ENCODE measurements at regions not wholly inside any gene's neighbourhood (a gene's known extent, or its start where the extent isn't known, plus 50 kb on each side); places are given as distances from the start of the nearest gene placed in this dataset.
"Not testable (repeated sequence)": the region's sequence is repeated elsewhere in the genome, so short reads cannot be mapped to it uniquely, and the experiment has no call there.

DNA sequence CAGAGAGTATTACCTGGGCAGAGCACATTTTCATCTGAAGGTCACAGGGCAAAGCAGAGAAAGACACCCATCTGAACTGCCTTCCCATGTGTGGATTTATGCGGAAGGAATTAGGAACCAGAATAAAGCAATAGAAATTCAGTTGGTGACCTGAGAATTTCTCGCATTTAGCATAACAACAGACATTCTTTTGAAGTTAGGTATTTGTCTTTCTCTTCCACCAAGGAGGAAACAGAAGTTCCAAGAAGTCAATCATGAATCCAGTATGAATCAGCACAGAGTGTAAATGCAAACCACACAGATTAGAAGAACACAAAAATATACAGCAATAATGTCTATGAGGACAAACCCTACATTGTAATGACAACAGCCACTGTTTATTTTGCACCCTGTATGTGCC lies 515.2 kb upstream of the BRINP1 start:
- DNase-seq: no peak

DNA sequence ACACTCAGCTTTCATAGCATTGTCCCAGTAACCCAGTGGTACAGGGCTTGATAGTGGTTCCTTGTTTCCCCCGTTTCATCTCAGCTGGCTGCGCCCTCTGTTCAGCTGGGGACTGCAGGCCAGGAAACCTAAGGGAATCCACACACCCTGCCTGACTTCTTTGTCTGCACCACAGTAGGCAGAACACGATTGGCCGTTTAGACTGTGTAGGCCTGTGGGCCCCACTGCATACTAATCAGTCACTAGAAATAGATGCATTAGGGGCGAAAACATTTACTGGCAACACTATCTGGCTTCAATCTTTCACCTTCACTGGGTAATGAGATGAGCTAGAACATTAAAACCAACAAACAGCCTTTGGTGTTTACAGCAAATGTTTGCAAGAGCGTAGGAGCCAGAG lies 512.7 kb upstream of the BRINP1 start:
- no peak for DNase-seq

DNA sequence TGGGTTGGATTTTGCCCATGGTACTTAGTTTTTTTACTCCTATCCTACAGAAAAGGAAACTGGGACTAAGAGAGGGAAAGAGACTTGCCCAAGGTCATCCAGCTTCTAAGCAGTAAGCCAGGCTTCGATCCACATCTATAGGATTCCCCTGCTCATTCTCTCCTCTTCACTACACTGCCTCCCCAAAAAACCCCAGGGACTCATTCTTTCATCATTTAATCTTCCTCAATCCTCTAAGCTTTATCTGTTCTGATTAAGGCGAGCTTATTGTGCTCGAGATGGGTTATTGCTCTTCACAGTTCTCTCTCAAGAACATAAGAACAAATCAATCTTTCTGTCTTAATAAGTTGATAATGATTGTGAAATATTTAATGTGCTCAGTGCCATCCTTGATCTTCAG lies 511.1 kb upstream of the BRINP1 start:
- DNase-seq: no peak

DNA sequence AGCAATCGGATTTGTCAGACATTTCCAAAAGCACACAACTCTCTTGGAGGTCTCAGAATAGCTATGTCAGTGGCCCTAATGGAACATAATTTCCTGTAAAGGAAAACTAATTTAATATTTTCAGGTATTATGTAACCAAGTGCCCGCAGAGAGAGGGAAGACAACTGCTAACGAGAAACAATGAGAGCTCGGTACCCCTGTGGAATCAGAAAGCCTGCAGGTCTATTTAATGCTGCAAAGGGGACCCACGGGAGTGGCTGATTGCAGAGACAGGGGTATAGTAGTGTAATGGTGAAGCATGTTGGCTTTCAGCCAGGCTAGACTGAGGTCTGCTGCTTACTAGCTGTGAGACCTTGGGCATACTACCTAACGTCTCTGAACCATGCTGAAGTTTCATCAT lies 508.1 kb upstream of the BRINP1 start:
- DNase-seq: no peak

DNA sequence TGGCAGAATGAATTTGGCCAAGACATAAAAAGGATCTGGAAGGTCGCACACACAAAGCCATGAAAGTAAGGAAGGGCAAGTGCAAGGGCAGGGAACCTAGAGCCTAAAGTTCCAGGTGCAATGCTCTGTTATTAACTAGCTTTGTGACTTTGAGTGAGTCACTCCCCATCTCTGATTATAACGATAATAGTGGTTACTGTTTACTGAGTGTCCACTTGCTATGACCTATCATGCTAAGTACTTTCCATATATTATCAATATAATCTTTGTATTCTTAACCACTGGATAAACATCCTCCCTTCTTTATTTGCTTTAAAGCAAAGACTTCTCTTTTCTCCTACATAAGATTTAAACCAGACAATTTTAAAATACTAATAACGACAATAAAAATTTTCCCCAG lies 504.6 kb upstream of the BRINP1 start:
- DNase-seq: no peak

DNA sequence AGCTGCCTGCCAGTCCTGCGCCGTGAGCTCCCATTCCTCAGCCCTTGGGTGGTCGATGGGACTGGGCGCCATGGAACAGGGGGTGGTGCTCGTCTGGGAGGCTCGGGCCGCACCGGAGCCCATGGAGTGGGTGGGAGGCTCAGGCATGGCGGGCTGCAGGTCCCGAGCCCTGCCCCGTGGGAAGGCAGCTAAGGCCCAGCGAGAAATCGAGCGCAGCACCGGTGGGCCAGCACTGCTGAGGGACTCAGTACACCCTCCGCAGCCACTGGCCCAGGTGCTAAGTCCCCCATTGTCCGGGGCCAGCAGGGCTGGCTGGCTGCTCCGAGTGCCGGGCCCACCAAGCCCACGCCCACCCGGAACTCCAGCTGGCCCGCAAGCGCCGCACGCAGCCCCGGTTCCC lies 501.0 kb upstream of the BRINP1 start:
- not testable (repeated sequence) for DNase-seq

DNA sequence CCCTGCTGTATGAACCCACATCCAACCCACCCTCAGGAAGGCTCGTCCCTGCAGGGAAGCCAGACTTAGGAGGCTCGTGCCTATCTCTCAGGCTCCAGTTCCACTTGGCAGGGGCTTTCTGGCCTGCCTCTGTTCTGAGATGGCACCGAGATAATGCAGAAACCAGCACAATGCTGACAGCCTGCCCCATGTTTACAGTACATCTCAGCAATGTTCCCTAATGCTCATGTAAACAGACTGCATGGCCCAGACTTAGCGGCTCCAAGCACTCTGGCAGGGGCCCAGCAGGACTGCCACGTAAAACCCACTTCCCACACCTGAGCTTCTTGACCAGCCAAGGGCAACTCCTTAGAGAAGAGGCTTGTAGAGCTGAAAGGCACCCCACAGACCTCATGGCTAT lies 499.5 kb upstream of the BRINP1 start:
- no peak for DNase-seq

DNA sequence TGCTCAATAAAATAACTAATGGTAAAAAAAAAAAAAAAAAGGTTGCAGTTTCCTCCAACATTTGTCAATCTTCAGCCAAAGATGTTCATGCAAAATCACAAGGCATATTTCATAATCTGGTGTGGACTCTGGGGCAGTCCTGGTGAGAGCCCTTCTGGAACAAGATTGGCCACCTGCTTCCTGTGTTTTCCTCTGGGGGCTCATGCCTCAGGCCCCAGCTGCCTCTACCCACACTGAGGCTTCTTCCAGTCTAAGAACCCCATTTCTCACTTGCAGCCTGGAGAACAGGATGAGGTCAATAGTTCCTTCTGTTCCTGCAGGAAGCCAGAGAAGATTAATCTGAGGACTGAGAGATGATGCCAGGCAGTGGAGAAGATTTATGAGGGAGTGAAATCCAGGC lies 492.6 kb upstream of the BRINP1 start:
- no peak for DNase-seq

DNA sequence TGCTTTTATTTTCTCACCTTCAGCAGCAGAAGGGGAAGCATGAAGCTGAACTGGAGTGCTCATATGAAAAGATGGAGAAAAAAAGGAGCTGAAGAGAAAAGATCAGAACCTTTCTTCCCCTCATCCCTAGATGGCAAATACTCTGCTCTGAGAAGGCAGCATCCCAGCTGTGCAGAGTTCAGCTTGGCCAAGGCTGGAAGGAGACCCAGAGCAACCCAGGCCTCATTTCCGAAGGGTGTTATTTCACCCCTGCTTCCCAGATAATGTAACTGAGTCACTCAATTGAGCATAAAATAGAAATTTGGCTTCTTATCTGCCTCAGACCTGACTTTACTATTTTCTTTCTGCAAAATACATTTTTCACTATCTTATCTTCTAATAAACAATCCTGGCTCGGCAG lies 489.9 kb upstream of the BRINP1 start:
- DNase-seq: no peak

DNA sequence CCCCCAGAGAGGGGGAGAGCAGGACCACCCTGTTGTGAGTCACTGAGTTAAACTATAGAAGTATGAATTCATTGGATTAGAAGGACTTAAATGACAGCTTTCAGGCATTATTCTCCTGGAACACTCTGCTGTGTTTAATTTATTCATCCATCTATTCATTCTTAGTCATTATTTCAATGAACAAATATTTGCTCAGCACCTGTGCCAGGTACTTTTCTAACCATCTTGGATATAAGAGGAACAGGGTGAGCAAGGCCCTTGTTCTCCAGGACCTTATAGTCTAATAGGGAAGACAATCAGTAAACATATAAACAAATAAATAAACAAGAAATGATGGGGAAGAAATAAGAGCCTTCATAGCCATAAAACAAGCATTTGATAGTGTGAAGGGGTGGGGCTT lies 483.9 kb upstream of the BRINP1 start:
- no peak for DNase-seq

DNA sequence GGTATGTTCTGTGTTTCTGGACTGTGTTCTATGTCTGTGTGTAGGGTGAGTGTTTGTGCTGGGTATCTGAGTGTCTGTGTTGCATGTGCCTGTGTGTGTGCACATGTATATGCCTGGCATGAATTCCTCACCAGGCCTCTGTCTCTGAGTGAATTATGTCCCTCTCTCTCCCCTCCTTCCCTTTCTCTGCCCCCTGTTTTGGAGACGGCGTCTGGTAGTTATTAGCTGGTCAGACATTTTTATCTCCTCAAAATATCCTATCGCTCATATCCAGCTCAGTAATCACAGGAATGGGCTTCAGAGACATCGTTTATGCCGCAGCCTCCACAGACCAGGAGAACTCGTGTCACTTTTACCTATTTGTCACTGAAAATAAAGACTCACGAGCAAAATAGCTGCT lies 483.2 kb upstream of the BRINP1 start:
- no peak for DNase-seq

DNA sequence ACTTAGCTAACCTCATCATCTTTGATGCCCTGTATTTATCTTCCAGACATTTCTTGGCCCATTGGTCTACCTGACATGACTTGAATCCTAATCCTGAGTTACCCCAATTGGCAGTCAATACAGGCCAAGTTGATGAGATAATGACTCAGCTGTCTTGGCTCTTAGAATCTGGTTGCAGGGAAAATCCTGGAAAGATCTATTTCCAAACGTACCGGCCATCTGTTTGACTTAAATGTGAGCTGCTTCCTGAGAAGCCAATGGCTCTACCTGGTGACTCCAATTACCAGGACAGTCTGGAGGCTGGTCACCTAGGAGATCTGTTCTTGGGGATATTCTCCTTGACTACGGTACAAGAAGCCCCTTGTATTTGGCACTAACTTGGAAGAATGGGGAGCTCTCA lies 475.2 kb upstream of the BRINP1 start:
- DNase-seq: no peak

DNA sequence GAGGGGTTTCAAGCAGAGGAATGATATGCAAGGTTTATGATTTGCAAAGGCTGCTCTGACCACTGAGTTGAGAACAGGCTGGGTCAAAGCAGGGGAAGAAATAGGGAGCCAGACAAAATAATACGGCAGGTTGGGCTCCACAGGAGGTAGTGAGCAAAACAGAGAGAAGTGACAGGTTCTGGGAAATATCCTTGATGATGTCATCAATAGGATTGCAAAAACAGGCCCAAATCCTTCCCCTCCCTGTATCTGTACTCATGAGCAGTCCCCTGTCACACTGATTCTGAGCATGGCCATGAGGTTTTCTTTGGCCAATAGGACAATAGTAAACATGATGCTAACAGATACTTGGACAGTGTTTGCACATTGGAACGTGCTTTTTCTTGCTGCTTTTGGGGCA lies 471.8 kb upstream of the BRINP1 start:
- no peak for DNase-seq

DNA sequence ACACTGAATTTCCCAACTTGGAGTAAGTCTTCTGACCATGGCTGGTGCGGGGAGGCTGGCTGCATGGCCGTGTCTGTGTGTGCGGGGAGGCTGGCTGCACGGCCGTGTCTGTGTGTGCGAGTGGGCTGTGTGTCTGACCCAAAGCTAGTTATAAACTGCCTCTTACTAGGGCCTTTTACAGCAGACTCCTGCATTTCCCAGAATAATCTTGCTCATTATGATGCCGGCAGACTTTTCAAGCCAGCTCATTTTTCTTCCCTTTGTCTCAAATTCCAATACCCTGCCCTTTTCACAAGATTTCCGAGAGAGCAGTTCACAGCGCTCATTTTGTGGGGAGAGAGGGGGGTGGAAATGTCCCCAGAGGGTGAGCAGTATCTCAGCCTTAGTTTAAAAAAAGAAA lies 470.7 kb upstream of the BRINP1 start:
- DNase-seq: no peak

DNA sequence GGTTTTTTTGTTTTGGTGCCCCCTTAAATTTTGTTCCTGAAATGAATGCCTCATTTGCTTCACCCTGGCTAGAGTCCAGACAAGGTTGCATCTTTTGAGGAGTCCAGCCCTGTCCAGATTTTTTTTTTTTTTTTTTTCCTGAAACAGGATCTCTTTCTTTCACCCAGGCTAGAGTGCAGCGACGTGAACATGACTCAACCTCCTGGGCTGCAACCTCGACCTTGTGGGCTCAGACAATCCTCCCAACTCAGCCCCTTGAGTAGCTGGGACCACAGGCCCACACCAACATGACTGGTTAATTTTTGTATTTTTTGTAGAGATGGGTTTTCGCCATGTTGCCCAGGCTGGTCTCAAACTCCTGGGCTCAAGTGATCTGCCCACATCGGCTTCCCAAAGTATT lies 469.0 kb upstream of the BRINP1 start:
- no peak for DNase-seq

DNA sequence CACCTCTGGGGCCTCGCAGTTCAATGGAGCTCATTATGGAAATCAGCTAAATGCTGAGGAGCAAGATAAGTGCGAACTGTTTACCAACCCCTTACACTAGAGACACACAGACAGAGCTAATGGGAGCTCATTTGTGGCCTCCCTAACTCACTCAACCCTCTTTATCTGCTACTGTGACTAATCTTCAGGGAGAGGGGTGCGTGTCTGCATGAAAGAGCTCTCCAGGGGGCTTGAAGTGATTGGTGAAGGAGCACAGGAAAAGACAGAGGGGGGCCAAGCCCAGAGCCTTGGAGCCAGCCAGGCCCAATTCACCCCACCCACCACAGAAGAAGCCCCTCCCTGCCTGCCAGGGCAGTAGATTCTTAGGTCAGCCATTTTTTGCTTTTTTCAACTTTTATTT lies 466.8 kb upstream of the BRINP1 start:
- no peak for DNase-seq

DNA sequence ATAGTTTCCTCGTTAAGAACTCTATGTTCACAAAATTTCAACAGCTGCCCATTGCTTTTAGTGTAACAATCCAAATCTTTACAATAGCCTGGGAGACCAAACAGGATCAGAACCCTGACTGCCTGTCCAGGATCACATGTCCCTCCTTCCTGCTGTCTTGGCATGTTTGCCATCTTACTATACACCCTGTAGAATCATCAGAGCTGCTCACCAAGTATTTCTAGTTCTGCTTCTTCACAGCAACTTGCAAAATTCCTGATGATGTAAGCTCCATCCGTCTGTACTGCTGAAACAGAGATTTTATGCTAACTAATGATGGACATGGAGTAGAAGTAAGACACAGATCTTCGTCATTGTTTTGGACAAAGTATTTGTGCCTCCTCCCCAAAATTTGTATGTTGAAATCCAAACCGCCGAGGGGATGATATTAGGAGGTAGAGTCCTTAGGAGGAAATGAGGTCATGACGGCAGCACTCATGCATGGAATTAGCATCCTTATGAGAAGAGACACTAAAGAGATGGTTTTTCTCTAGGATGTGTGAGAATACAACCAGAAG lies 464.9 kb upstream of the BRINP1 start:
- no peak for DNase-seq

DNA sequence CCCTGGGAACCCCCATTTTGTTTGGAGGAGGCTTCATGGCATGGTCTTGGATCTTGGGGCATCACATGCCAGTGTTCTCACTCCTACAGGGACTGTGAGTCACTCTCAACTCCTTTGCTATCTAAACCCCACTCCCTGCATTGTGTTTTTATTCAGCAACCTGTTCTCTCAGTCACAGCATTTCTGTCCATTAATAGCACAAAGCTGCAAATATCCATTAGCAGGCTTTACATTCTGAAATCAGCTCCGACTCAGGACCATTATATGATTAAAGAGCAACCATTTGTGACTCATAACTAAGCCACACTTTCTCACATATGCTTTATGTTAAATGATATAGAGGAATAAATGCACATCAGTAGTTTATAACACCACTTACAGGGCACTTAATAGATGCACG lies 462.1 kb upstream of the BRINP1 start:
- no peak for DNase-seq

DNA sequence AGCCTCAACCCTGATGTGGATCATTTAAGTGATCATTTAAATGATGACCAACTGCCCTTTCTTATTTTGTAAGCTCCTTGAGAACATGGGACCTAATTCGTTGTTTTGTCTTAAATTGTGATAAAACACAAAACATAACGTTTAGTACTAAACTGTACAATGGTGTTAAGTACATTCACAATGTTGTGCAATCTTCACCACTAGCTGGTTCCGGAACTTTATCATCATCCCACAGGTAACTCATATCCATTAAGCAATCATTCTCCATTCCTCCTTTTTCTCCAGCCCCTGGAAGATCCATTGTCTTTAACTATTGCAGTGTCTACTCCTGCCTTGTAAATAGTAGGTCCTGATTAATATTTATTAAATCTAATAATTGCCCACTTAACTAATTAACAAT lies 460.5 kb upstream of the BRINP1 start:
- no peak for DNase-seq

DNA sequence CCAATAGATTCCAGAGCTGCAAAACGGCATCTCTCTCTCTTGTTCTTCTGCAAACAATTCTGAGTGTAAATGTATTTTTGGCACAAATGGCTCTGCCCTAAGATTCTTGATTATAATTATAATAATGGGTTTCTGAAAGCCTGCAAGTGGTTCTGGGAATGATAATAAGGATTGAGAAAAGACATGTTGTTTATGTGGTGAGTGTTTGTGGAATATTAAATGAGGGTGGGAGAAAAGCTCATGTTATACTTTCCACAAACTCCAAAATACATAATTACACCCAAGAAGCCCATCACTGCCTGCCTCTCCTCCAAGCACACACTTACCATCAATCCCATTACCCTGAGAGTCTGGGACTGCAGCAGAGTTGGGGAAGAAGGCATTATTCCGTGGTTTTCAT lies 460.0 kb upstream of the BRINP1 start:
- DNase-seq: no peak

DNA sequence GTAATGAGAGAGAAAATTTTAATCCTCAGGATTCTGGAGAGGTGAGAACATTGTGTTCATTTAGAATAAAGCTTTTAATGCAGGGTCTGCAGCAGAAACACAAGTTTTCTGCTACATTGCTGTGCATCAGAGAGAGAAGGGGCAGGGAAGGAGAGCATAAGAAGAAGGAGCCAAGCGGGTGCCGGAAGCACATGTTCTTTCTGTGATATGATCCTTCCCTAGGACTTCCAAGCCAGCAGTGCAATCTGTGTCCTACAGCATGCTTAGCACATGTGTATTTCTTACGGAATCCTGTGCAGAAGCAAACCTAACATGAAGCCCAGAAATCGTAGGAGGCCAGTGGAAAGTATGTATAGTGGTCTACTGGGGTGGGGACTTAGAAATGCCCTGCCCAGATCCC lies 458.3 kb upstream of the BRINP1 start:
- DNase-seq: no peak

DNA sequence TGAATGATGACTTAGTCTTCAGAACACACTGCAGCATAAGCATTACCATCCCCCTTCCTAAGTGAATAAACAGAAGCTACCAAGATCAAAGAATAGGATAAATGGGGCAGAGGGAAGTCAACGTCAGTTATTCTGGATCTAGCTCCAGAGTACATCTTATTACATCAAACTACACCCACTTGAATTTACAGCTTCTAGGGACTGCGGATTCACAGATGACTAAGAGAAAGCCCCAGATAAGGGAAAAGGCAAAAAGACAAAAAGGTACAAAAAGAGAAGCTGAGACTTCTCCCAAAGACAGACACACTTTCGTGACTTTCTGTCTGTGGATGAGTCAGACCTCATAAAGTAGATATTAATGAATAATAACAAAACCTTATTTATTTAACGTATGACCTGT lies 457.9 kb upstream of the BRINP1 start:
- DNase-seq: no peak

DNA sequence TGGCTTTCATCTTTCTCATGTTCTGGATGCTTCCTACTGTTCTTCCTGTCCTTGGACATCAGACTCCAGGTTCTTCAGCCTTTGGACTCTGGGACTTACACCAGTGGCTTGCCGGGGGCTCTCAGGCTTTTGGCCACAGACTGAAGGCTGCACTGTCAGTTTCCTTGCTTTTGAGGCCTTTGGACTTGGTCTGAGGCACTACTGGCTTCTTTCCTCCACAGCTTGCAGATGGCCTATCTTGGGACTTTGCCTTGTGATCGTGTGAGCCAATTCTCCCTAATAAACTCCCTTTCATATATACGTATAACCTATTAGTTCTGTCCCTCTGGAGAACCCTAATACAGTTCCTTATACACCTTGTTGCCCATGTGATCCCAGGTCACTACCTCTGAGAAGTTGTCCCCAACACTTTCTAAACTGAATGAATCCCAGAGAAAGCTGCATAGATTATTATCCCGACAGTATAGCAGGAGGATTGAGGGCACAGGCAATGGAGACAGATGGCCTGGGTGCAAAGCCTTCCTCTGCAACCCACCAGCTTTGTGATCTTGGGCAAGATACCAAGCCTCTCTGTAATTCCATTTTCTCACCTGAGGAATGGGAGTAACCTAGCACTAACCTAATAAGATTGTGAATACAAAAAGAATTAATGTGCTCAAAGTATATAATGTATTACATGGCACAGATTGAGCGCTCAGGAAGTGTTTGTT lies 449.6 kb upstream of the BRINP1 start:
- DNase-seq: no peak

DNA sequence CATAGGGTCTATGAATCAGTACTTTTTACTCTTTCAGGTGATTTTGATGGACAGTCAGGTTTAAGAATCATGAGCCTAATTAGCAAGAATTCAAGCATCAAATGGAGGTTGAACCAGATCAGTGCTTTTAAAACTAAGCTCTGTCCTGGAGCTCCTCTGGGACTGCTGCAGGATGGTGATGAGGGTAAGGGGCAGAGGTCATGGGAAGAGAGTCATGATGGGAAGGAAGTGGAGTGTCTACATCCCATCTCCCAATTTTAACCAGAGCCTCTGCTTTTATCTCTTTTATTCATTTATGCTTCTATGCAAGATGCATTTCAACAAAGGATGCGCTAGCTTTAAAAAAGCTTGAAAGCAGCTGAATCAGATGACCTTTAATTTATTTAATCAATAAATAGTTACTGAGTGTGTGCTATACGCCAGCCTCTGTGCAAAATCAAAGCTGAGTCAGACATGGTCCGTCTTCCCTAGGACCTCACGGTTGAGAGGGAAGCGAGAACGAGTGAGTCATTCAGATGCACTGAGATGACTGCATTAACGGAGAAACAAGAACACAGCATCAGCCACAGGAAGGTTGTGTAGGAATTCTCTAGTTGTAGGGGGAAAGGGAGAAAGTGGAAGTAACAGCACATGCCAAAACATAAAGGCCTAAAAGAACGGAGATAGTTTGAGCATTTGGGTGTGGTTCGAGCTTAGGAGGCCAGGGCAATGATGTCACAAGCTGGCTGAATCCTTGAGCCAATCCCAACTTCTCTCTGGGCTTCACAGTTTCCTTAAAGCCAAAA lies 441.6 kb upstream of the BRINP1 start:
- no peak for DNase-seq

DNA sequence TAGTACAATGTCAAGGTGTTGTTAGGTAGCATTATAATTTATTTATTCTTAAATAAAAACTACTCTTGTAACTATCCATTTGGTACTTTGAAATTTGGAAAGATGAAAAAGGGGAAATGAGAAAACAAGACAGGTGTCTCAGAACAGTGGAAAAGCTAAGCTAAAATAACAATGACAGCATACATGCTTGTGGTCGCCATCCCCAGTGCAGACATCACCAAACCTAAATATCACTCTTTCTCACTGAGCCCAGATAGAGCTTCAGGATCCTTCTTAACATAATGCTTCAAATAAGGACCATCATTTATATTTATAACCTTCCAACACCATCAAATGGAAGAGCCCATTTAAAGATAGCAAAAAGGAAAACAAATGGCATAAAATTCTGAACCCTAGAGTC lies 434.4 kb upstream of the BRINP1 start:
- no peak for DNase-seq

Data from activated naive CD4-positive, alpha-beta T cell treated with Interleukin-2 at 50 U/mL for 16 hours (primary cell).